Loucy (cell line): ENCODE measurements at regions not wholly inside any gene's neighbourhood (a gene's known extent, or its start where the extent isn't known, plus 50 kb on each side); places are given as distances from the start of the nearest gene placed in this dataset.

ENCODE experiments used
- H2AFZ ChIP-seq: fragments of 200-600 bp; sonication (generic); 2 replicates; pipeline ENCODE4 v1.6.0; 2016; ENCODE audit warnings: antibody characterized with exemption, mild to moderate bottlenecking, low read length, moderate library complexity
- H3F3A ChIP-seq: fragments of 200-600 bp; 2 replicates; pipeline ENCODE4 v1.6.0; 2016; ENCODE audit warnings: antibody characterized with exemption, low read depth, mild to moderate bottlenecking
- H3K27me3 ChIP-seq: fragments of 200-600 bp; sonication (generic); 2 replicates; pipeline ENCODE4 v1.6.1; 2014; ENCODE audit warnings: low read length, mild to moderate bottlenecking; ENCODE audit not compliant: insufficient read depth, poor library complexity, severe bottlenecking
- H3K36me3 ChIP-seq: fragments of 200-600 bp; sonication (generic); 2 replicates; pipeline ENCODE4 v1.6.1; 2016; ENCODE audit warnings: low read length; ENCODE audit not compliant: insufficient read depth
- H3K4me1 ChIP-seq: fragments of 200-600 bp; sonication (generic); 2 replicates; pipeline ENCODE4 v1.5.1; 2014; ENCODE audit warnings: low read length, mild to moderate bottlenecking; ENCODE audit not compliant: insufficient read depth, poor library complexity, severe bottlenecking
- H3K4me2 ChIP-seq: fragments of 200-600 bp; sonication (generic); 2 replicates; pipeline ENCODE4 v1.6.0; 2014; ENCODE audit warnings: antibody characterized with exemption, low read length, low read depth, mild to moderate bottlenecking; ENCODE audit not compliant: poor library complexity, severe bottlenecking
- H3K4me3 ChIP-seq: fragments of 200-600 bp; sonication (generic); 2 replicates; pipeline ENCODE4 v1.5.1; 2014; ENCODE audit warnings: low read length, mild to moderate bottlenecking, mixed read lengths; ENCODE audit not compliant: poor library complexity, severe bottlenecking
- H3K79me2 ChIP-seq: fragments of 200-600 bp; sonication (generic); 2 replicates; pipeline ENCODE4 v1.6.1; 2014; ENCODE audit warnings: low read length; ENCODE audit not compliant: insufficient read depth
- H3K9ac ChIP-seq: fragments of 200-600 bp; sonication (generic); 2 replicates; pipeline ENCODE4 v1.6.0; 2014; ENCODE audit warnings: mild to moderate bottlenecking, low read depth, low read length, moderate library complexity; ENCODE audit not compliant: poor library complexity, severe bottlenecking
- H3K9me2 ChIP-seq: fragments of 200-600 bp; sonication (generic); replicated peaks from 2 replicates; pipeline ENCODE4 v1.6.1; 2016; ENCODE audit warnings: low read depth, low read length, mixed read lengths
- H3K9me3 ChIP-seq: fragments of 200-600 bp; sonication (generic); 2 replicates; pipeline ENCODE4 v1.6.1; 2014; ENCODE audit warnings: mild to moderate bottlenecking, antibody characterized with exemption, low read length, low read depth; ENCODE audit not compliant: insufficient read depth
- H4K20me1 ChIP-seq: fragments of 200-600 bp; sonication (generic); 2 replicates; pipeline ENCODE4 v1.6.0; 2014; ENCODE audit warnings: antibody characterized with exemption, low read length, mild to moderate bottlenecking; ENCODE audit not compliant: insufficient read depth, poor library complexity, severe bottlenecking
- EZH2phosphoT487 ChIP-seq: fragments of 200-600 bp; IDR thresholded peaks from 2 replicates; pipeline ENCODE4 v1.6.1; 2018; ENCODE audit warnings: antibody characterized with exemption, mild to moderate bottlenecking, moderate library complexity, borderline replicate concordance
- TF ChIP-seq, protein P1 (sequence below): fragments of 200-600 bp; sonication (generic); conservative IDR thresholded peaks from 2 replicates; pipeline ENCODE4 v1.5.1; 2014; ENCODE audit warnings: mild to moderate bottlenecking, antibody characterized with exemption, low read length

DNA sequence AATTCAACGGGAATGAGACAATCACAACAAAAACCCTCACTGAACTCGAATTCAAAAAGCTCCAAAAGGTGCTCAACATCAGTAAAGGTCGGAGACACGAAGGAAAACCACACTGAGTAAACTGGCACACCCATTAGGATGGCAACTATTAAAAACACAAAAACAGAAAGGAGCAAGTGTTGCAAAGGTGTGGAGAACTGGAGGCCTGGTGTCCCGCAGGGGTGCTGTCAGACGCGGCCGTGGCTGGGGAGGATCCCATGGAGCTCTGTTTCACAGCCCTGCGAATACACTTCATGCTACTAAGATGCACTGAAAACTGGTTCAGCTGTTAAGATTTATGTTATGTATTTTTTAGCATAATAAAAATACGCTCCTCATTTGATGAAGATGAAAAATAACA is 730.6 kb downstream of the GALR1 start:
- no peaks in the 10 kb centered on the region; the same call in 1 of the 2 replicates for H3K9me3 ChIP-seq

DNA sequence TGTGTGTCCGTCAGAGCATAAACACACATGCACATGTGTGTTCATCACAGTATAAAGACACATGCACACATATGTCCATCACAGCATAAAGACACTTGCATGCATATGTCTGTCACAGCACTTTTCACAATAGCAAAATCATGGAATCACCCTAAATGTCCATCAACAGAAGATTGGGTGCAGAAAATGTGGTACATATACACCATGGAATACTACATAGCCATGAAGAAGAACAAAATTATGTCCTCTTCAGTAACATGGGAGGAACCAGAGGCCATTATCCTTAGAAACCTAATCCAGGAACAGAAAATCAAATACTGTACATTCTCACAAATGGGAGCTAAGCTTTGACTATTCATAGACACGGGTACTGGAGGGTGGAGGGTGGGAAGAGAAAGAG is 732.2 kb downstream of the GALR1 start:
- no peaks in the 10 kb centered on the region; the same call in 1 of the 2 replicates for H3K9me3 ChIP-seq
- H3K79me2 ChIP-seq = no peaks in the 10 kb centered on the region
- H3K4me2 ChIP-seq = no peak overlapping the region
- H2AFZ ChIP-seq = no peak overlapping the region
- no peaks in the 10 kb centered on the region for H3K27me3 ChIP-seq
- H3F3A ChIP-seq = no peaks in the 10 kb centered on the region
- no peaks in the 10 kb centered on the region for H4K20me1 ChIP-seq
- no peak overlapping the region for H3K9ac ChIP-seq
- no peaks in the 10 kb centered on the region for H3K9me2 ChIP-seq
- no peak for TF ChIP-seq EZH2phosphoT487
- TF ChIP-seq, protein P1, sequence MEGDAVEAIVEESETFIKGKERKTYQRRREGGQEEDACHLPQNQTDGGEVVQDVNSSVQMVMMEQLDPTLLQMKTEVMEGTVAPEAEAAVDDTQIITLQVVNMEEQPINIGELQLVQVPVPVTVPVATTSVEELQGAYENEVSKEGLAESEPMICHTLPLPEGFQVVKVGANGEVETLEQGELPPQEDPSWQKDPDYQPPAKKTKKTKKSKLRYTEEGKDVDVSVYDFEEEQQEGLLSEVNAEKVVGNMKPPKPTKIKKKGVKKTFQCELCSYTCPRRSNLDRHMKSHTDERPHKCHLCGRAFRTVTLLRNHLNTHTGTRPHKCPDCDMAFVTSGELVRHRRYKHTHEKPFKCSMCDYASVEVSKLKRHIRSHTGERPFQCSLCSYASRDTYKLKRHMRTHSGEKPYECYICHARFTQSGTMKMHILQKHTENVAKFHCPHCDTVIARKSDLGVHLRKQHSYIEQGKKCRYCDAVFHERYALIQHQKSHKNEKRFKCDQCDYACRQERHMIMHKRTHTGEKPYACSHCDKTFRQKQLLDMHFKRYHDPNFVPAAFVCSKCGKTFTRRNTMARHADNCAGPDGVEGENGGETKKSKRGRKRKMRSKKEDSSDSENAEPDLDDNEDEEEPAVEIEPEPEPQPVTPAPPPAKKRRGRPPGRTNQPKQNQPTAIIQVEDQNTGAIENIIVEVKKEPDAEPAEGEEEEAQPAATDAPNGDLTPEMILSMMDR = no peak
- H3K4me3 ChIP-seq = no peak overlapping the region
- no peaks in the 10 kb centered on the region for H3K4me1 ChIP-seq
- no peaks in the 10 kb centered on the region for H3K36me3 ChIP-seq

More for the DNA sequence above, 730.6 kb downstream of the GALR1 start:
- Histone ChIP-seq H4K20me1 (no peaks in the 10 kb centered on the region), H3K36me3 (no peaks in the 10 kb centered on the region), H3K9ac (no peak overlapping the region), H3F3A (no peaks in the 10 kb centered on the region), H3K4me3 (no peak overlapping the region), H3K4me1 (no peaks in the 10 kb centered on the region), H3K27me3 (no peaks in the 10 kb centered on the region), H3K9me2 (no peaks in the 10 kb centered on the region), H2AFZ (no peak overlapping the region), H3K4me2 (no peak overlapping the region), H3K79me2 (no peaks in the 10 kb centered on the region)
- TF ChIP-seq, protein P1 = no peak
- no peak for TF ChIP-seq EZH2phosphoT487

DNA sequence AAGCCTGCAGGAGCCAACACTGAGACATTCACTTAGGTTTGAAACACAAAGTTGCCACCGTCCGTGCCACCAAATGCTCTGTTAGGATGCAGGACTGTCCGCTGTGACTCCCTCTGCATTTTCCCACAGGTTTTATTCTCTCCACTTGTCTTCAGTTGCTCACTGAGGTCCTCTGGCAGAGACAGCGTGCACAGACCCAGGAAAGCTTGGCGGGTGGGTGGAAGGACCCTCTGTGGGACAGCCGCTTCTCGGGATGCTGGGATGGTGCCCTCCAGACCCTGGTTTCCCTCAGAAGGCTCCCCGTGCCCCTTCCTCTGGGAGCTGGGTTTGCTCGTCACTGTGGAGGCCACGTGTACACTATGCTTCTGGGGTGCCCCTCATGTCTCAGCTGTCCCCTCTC is 733.6 kb downstream of the GALR1 start:
- Histone ChIP-seq H2AFZ (no peak overlapping the region), H3K9me2 (no peaks in the 10 kb centered on the region), H3K4me3 (no peak overlapping the region), H3K79me2 (no peaks in the 10 kb centered on the region), H3K4me2 (no peak overlapping the region), H3K9ac (no peak overlapping the region), H3K27me3 (no peaks in the 10 kb centered on the region), H3K9me3 (no peaks in the 10 kb centered on the region; the same call in 1 of the 2 replicates), H3K36me3 (no peaks in the 10 kb centered on the region), H4K20me1 (no peaks in the 10 kb centered on the region), H3K4me1 (no peaks in the 10 kb centered on the region), H3F3A (no peaks in the 10 kb centered on the region)
- TF ChIP-seq, protein P1 = no peak
- no peak for TF ChIP-seq EZH2phosphoT487
